ENCODE measurements at regions not wholly inside any gene's neighbourhood (a gene's known extent, or its start where the extent isn't known, plus 50 kb on each side); places are given as distances from the start of the nearest gene placed in this dataset.

DNA sequence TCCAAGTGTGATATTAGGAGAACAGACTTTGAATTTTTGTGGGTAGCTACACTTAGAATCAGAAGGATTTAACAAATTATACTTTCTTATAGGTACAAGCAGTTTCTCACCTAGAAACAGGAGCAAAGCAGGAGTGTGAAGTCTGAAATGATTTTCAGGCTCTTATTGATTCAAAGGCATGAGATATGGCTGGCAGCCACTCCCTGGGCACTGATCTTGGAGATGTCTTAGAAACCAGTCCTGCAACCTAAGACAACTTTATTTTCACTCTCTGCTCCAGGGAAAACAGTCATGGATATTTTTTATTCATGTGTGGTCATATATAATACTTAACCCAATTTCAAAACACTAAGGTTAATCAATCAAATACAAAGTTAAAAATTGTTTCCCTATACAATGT is 254.9 kb upstream of the TMEM132C start:
- TF ChIP-seq, protein P1, sequence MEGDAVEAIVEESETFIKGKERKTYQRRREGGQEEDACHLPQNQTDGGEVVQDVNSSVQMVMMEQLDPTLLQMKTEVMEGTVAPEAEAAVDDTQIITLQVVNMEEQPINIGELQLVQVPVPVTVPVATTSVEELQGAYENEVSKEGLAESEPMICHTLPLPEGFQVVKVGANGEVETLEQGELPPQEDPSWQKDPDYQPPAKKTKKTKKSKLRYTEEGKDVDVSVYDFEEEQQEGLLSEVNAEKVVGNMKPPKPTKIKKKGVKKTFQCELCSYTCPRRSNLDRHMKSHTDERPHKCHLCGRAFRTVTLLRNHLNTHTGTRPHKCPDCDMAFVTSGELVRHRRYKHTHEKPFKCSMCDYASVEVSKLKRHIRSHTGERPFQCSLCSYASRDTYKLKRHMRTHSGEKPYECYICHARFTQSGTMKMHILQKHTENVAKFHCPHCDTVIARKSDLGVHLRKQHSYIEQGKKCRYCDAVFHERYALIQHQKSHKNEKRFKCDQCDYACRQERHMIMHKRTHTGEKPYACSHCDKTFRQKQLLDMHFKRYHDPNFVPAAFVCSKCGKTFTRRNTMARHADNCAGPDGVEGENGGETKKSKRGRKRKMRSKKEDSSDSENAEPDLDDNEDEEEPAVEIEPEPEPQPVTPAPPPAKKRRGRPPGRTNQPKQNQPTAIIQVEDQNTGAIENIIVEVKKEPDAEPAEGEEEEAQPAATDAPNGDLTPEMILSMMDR (conservative IDR thresholded peaks at IDR 0.05; ENCODE audit: low read depth, low read length): no peak
- no peak for DNase-seq (ENCODE audit: low read depth)
- H3K4me3 ChIP-seq (ENCODE audit: low read depth, low read length): no peak overlapping the region

DNA sequence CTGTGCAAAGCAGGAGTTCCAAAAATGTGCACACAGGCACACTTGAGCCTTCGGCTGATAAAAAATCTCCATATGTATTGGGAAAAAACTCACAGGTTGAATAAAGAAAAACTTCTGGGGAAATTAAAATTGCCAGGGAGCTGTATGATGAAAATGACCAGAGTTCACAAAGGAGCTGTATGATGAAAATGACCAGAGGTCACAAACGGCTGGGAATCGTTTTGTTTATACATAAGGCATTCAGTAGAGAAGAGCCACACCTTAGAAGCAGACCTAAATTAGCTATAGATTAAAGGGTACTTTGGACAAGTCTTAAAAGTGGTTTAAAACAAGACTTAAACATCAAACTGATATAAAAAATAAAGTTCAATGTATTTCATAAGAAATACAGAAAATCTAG is 251.7 kb upstream of the TMEM132C start:
- TF ChIP-seq, protein P1 (conservative IDR thresholded peaks at IDR 0.05; ENCODE audit: low read depth, low read length): no peak
- DNase-seq (ENCODE audit: low read depth): no peak
- no peak overlapping the region for H3K4me3 ChIP-seq (ENCODE audit: low read depth, low read length)

DNA sequence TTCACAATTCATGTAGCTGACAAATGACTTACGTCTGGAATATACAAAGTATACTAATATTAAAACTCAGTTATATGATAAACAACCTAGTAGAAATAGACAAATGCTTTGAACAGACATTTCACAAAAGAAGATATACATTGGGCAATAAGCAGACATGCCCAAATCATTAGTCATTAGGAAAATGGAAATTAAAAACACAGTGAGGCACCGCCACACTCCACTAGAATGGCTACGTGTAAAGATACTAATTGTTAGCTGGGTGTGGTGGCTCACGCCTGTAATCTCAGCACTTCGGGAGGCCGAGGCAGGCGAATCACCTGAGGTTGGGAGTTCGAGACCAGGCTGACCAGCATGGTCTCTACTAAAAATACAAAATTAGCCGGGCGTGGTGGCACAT is 248.9 kb upstream of the TMEM132C start:
- H3K4me3 ChIP-seq (ENCODE audit: low read depth, low read length): no peak overlapping the region
- DNase-seq (ENCODE audit: low read depth): no peak
- TF ChIP-seq, protein P1 (conservative IDR thresholded peaks at IDR 0.05; ENCODE audit: low read depth, low read length): no peak

DNA sequence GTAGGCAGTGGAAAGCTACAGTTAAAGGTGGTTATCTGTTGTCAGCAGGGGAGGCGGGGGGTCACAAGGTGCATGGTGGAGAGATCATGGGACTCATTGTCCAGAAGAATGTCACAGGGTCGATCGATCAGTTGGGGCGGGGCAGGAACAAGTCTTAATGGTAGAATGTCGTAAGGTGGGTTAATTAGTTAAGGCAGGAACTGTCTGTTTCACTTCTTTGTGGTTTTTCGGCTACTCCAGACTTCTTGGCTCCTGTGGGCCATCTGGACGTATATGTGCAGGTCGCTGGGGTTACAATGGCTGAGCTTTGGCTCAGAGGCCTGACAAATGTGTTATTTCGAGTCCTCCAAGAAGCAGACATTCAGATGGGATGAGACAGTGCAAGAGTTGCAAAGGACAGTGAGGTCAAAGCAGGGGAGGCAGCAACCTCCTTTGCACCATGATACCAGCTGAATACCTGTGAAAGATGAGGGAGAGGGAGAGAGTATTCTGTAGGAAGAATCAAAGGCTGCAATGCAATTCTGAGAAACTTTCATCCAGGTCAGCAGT is 246.9 kb upstream of the TMEM132C start:
- TF ChIP-seq, protein P1 (conservative IDR thresholded peaks at IDR 0.05; ENCODE audit: low read depth, low read length): no peak
- H3K4me3 ChIP-seq (ENCODE audit: low read depth, low read length): no peak overlapping the region

DNA sequence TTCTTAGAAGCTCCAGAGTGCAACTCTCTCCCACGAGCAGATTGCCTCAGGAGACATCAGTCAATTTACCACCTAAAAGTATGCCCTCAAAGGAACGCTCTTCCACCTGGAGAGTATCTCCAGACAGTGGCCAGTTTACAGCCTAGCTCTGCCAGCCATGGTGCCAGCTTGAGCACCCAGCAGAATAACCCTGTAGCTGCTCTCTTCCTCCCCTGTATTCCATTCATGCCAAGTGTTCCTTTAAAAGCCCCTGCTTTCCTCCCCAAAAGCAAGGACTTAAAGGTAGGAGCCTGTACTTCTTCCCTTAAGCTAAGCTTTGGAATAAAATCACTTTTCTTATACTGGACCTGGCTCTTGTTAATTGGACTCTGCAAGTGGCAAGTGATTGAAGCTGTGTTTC is 245.4 kb upstream of the TMEM132C start:
- H3K4me3 ChIP-seq (ENCODE audit: low read depth, low read length): no peak overlapping the region
- no peak for DNase-seq (ENCODE audit: low read depth)
- TF ChIP-seq, protein P1 (conservative IDR thresholded peaks at IDR 0.05; ENCODE audit: low read depth, low read length): no peak

More for the DNA sequence above, 246.9 kb upstream of the TMEM132C start:
- no peak for DNase-seq (ENCODE audit: low read depth)

DNA sequence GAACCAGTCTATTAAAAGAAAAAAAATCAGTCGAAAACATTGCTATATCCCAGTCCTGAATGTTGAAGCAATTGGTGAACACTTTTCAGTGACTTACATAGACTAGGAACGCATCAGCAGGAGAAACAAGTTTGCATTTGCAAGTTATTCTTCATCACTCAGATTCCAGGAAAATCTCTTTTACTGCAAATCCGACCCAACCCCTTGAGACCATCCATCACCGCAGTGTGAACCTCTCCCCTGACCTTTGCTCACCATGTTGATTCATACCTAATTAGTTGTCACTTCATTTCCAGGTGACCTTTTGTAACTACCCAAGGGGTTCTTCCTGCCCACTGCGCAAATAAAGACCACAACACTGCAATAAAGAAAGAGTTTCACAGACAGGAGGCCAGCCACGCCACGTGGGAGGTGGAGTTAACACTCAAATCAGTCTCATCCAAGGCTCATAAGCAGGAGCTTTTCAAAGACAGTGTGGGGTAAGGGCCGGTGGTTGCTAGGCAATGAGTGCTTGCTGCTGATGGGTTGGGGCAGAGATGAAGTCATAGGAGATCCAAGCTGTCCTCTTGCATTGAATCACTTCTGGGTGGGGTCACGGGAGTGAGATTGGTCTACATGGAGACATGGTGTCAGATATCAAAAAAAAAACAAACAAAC is 241.3 kb upstream of the TMEM132C start:
- no peak overlapping the region for H3K4me3 ChIP-seq (ENCODE audit: low read depth, low read length)
- no peak for DNase-seq (ENCODE audit: low read depth)
- TF ChIP-seq, protein P1 (conservative IDR thresholded peaks at IDR 0.05; ENCODE audit: low read depth, low read length): no peak
